ENCODE measurements at regions not wholly inside any gene's neighbourhood (a gene's known extent, or its start where the extent isn't known, plus 50 kb on each side); places are given as distances from the start of the nearest gene placed in this dataset.

- TF ChIP-seq CTCF (conservative IDR thresholded peaks at IDR 0.05) = no peak
Measured at GRCh38 chrX:5829469-5829868, 399.2 kb downstream of the NLGN4X start.

GRCh38 chrX:5829060-5829459, 399.6 kb downstream of the NLGN4X start:
- no peaks in the 10 kb centered on the region for H3K4me1 Mint-ChIP-seq

More at GRCh38 chrX:5829469-5829868, 399.2 kb downstream of the NLGN4X start:
- no peak for DNase-seq (ENCODE audit: low read depth, low spot score)
- no peak overlapping the region for H3K27ac Mint-ChIP-seq (ENCODE audit: unreplicated experiment)
- H3K4me3 Mint-ChIP-seq = no peak overlapping the region
- H3K27me3 Mint-ChIP-seq (ENCODE audit: low read depth) = peaks cover 8% of the 10 kb centered on the region
- no peaks in the 10 kb centered on the region for H3K4me1 Mint-ChIP-seq
- no peaks in the 10 kb centered on the region for H3K9me3 Mint-ChIP-seq
- H3K36me3 Mint-ChIP-seq (ENCODE audit: low read depth) = no peaks in the 10 kb centered on the region

GRCh38 chrX:5823903-5824302, 404.8 kb downstream of the NLGN4X start:
- H3K4me1 Mint-ChIP-seq = no peaks in the 10 kb centered on the region

More at GRCh38 chrX:5829060-5829459, 399.6 kb downstream of the NLGN4X start:
- Mint-ChIP-seq H3K27me3 (ENCODE audit: low read depth) (peaks cover 8% of the 10 kb centered on the region), H3K9me3 (no peaks in the 10 kb centered on the region), H3K27ac (ENCODE audit: unreplicated experiment) (no peak overlapping the region), H3K36me3 (ENCODE audit: low read depth) (no peaks in the 10 kb centered on the region), H3K4me3 (no peak overlapping the region)
- no peak for DNase-seq (ENCODE audit: low read depth, low spot score)
- no peak for TF ChIP-seq CTCF (conservative IDR thresholded peaks at IDR 0.05)

GRCh38 chrX:5810636-5811035, 418.0 kb downstream of the NLGN4X start:
- Mint-ChIP-seq H3K27me3 (ENCODE audit: low read depth) (no peaks in the 10 kb centered on the region), H3K27ac (ENCODE audit: unreplicated experiment) (no peak overlapping the region), H3K36me3 (ENCODE audit: low read depth) (no peaks in the 10 kb centered on the region), H3K4me3 (no peak overlapping the region), H3K4me1 (no peaks in the 10 kb centered on the region), H3K9me3 (peaks cover 2% of the 10 kb centered on the region)
- TF ChIP-seq CTCF (conservative IDR thresholded peaks at IDR 0.05) = no peak
- DNase-seq (ENCODE audit: low read depth, low spot score) = no peak

More at GRCh38 chrX:5823903-5824302, 404.8 kb downstream of the NLGN4X start:
- no peak for TF ChIP-seq CTCF (conservative IDR thresholded peaks at IDR 0.05)
- H3K27me3 Mint-ChIP-seq (ENCODE audit: low read depth) = no peaks in the 10 kb centered on the region
- no peak overlapping the region for H3K27ac Mint-ChIP-seq (ENCODE audit: unreplicated experiment)
- no peaks in the 10 kb centered on the region for H3K9me3 Mint-ChIP-seq
- no peak for DNase-seq (ENCODE audit: low read depth, low spot score)
- no peaks in the 10 kb centered on the region for H3K36me3 Mint-ChIP-seq (ENCODE audit: low read depth)
- H3K4me3 Mint-ChIP-seq = no peak overlapping the region

- Mint-ChIP-seq H3K4me1 (no peaks in the 10 kb centered on the region), H3K36me3 (ENCODE audit: low read depth) (no peaks in the 10 kb centered on the region), H3K4me3 (no peak overlapping the region), H3K9me3 (no peaks in the 10 kb centered on the region), H3K27me3 (ENCODE audit: low read depth) (no peaks in the 10 kb centered on the region), H3K27ac (ENCODE audit: unreplicated experiment) (no peak overlapping the region)
- no peak for TF ChIP-seq CTCF (conservative IDR thresholded peaks at IDR 0.05)
- no peak for DNase-seq (ENCODE audit: low read depth, low spot score)
Measured at GRCh38 chrX:5807181-5807580, 421.5 kb downstream of the NLGN4X start.

- no peak for TF ChIP-seq CTCF (conservative IDR thresholded peaks at IDR 0.05)
- Mint-ChIP-seq H3K4me1 (no peaks in the 10 kb centered on the region), H3K27ac (ENCODE audit: unreplicated experiment) (no peak overlapping the region)
Measured at GRCh38 chrX:5802391-5802790, 426.3 kb downstream of the NLGN4X start.

More at GRCh38 chrX:5802391-5802790, 426.3 kb downstream of the NLGN4X start:
- H3K9me3 Mint-ChIP-seq = no peaks in the 10 kb centered on the region
- DNase-seq (ENCODE audit: low read depth, low spot score) = no peak
- H3K4me3 Mint-ChIP-seq = no peak overlapping the region
- no peaks in the 10 kb centered on the region for H3K27me3 Mint-ChIP-seq (ENCODE audit: low read depth)
- H3K36me3 Mint-ChIP-seq (ENCODE audit: low read depth) = no peaks in the 10 kb centered on the region

All from neural crest cell (in vitro differentiated cells).